ENCODE measurements at regions not wholly inside any gene's neighbourhood (a gene's known extent, or its start where the extent isn't known, plus 50 kb on each side); places are given as distances from the start of the nearest gene placed in this dataset.

GRCh38 chr18:62442391-62442790 is 80.4 kb upstream of the ZCCHC2 start:
- in situ Hi-C loops (cut with HindIII; ENCODE audit: low pct_unique_long_range_greater_than_20kb, low sequenced_read_pairs), result no loop called here
- DNase-seq (ENCODE audit: low read depth), result no peak

GRCh38 chr18:62445386-62445917 is 77.4 kb upstream of the ZCCHC2 start:
- DNase-seq (ENCODE audit: low read depth), result peak; percentile 6
- in situ Hi-C loops (cut with HindIII; ENCODE audit: low pct_unique_long_range_greater_than_20kb, low sequenced_read_pairs), result no loop called here

DNA sequence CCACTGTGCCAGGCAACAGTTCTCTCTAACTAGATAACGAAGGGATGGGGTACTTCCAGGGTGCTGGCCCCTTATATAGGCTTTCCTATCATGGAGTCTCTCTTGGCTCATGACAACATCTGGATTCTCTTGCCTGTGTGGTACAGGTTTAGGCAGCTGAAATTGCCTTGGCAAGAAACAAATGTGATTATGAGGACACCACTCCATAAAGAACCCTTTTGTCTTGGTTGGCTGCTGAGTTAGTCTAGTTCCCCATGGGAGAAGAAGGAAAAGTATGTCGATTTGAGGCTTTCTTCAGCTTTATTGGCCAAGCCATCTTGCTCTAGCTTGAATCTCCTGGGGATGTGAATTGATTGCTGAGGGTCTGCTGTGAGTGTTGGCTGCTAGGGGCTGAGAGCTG is 76.3 kb upstream of the ZCCHC2 start:
- in situ Hi-C loops (cut with HindIII; ENCODE audit: low pct_unique_long_range_greater_than_20kb, low sequenced_read_pairs), result no loop called here
- DNase-seq (ENCODE audit: low read depth), result no peak

DNA sequence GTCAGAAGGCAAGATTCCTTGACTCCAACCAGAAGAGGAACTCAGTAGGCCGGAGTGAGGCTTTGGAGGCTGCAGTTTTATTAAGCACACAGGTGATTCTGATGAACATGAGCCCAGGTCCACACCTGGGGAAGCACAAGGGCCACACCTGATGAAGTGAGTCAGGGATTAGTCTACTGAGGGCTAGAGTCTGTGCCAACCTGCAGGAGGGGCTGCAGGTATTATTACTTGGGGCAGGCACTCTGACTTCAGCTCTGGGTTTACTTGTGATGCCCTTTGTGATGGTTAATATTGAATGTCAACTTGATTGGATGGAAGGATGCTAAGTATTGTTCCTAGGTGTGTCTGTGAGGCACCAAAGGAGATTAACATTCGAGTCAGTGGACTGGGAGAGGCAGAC is 75.2 kb upstream of the ZCCHC2 start:
- DNase-seq (ENCODE audit: low read depth), result no peak
- in situ Hi-C loops (cut with HindIII; ENCODE audit: low pct_unique_long_range_greater_than_20kb, low sequenced_read_pairs), result no loop called here

- no peak for DNase-seq (ENCODE audit: low read depth)
- in situ Hi-C loops (cut with HindIII; ENCODE audit: low pct_unique_long_range_greater_than_20kb, low sequenced_read_pairs), result no loop called here
Observed at GRCh38 chr18:62448426-62448825, 74.4 kb upstream of the ZCCHC2 start.

GRCh38 chr18:62449490-62450104 is 73.2 kb upstream of the ZCCHC2 start:
- no peak for DNase-seq (ENCODE audit: low read depth)
- in situ Hi-C loops (cut with HindIII; ENCODE audit: low pct_unique_long_range_greater_than_20kb, low sequenced_read_pairs), result no loop called here

GRCh38 chr18:62450175-62450545 is 72.7 kb upstream of the ZCCHC2 start:
- peak; percentile 3 for DNase-seq (ENCODE audit: low read depth)
- in situ Hi-C loops (cut with HindIII; ENCODE audit: low pct_unique_long_range_greater_than_20kb, low sequenced_read_pairs), result no loop called here

DNA sequence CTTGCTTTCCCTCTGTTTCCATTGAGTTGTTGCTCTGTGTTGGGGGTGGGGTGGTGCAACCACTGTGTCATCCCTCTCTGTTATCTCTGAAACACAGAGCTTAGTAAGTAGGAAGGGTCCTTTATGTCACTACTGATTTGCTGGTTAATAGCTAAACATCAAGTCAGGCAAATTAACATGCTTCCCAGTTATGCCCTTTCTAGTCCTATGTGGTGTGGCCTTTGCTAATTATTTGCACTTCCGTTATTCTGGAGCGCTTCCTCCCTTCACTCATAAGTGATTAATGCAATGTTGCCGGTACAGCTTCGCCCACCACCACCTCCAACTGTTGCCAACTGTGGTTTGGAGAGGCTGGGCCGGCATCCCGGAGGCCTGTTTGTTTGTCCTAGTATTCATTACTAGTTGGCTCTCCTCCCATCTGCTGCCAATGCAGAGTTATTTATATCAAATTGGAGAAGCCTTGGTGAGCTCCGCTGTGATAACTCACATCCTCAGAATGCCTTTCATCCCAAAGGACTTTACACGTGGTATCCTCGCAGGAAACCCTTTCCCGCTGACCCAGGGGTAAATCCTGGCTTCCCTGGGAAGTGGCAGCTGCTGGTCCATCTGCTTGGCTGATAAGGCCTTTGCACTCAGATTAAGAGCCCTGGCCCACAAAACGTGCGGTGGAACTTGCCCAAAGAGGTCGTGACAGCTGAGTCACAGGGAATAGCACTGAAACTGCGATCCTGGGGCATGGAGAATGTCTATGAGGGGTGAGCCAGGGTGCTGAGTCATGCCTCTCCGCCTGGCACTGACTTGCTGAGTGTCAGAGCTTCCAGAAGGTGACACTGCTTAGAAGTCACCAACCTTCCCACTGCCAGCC is 72.0 kb upstream of the ZCCHC2 start:
- DNase-seq (ENCODE audit: low read depth), result peak; percentile 87
- in situ Hi-C loops (cut with HindIII; ENCODE audit: low pct_unique_long_range_greater_than_20kb, low sequenced_read_pairs), result no loop called here

DNA sequence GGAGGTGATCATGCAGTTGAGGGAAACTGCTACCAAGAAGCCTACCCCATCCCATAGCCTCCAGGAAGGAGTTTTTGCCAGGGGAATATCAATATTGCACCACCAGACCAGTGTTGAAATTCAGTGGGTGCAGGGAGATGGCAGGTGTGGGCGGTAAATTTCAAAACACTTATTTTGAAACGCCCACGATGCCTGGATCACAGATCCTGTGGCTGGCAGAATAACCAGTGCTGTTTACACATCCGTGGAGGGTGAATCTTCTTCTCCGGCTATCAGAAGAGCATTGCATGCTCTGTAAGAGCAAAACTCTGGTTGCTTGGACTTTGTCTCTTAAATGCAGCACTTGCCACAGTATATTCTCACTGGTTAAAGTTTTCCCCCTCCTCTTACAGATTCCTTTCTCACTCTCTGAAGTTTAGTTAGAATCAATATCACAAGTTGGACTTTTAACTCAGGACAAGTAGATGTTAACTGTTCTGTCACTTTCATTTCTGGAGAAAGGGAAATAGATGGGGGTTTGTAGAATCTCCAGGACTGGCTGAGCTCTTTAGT is 70.5 kb upstream of the ZCCHC2 start:
- DNase-seq (ENCODE audit: low read depth), result no peak
- in situ Hi-C loops (cut with HindIII; ENCODE audit: low pct_unique_long_range_greater_than_20kb, low sequenced_read_pairs), result no loop called here

DNA sequence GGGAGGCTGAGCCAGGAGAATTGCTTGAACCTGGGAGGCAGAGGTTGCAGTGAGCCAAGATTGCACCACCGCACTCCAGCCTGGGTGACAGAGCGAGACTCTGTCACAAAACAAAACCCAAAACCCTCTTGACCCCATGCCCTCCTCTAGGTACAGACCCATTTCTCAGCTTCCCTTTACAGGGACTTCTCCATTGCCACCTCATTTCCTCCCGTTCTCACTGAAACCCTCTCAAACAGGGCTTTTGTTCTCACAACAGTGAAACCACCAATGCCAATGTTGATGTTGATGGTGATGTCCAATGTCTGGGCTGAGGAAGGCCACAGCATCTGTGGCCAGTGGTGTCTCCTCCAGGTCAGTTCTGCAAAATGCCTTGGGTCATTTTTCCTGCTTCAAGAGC is 69.0 kb upstream of the ZCCHC2 start:
- in situ Hi-C loops (cut with HindIII; ENCODE audit: low pct_unique_long_range_greater_than_20kb, low sequenced_read_pairs), result no loop called here
- no peak for DNase-seq (ENCODE audit: low read depth)

- DNase-seq (ENCODE audit: low read depth), result no peak
- in situ Hi-C loops (cut with HindIII; ENCODE audit: low pct_unique_long_range_greater_than_20kb, low sequenced_read_pairs), result no loop called here
Observed at GRCh38 chr18:62454527-62454926, 68.3 kb upstream of the ZCCHC2 start.

DNA sequence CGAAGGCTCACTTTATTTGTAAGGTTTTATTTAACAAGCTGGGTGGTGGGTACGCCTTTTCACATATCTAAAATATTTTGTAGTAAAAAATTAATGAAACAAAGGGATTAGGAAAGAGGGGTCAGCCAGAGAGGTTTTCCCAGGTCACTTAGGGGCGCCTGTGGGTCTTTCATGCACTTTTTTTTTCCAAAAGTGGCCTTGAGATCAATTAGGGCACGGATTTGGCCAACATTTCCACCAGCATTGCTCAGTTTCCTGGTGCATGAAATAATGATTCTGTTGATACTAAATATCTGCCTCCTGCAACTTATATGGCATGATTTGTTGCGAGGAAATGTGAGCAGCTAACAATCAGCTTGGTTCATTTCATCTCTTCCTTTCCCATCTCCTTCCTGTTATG is 67.6 kb upstream of the ZCCHC2 start:
- DNase-seq (ENCODE audit: low read depth), result no peak
- in situ Hi-C loops (cut with HindIII; ENCODE audit: low pct_unique_long_range_greater_than_20kb, low sequenced_read_pairs), result no loop called here

GRCh38 chr18:62457877-62458276 is 64.9 kb upstream of the ZCCHC2 start:
- in situ Hi-C loops (cut with HindIII; ENCODE audit: low pct_unique_long_range_greater_than_20kb, low sequenced_read_pairs), result no loop called here
- DNase-seq (ENCODE audit: low read depth), result no peak

- in situ Hi-C loops (cut with HindIII; ENCODE audit: low pct_unique_long_range_greater_than_20kb, low sequenced_read_pairs), result no loop called here
- no peak for DNase-seq (ENCODE audit: low read depth)
Observed at GRCh38 chr18:62458346-62458745, 64.5 kb upstream of the ZCCHC2 start.

GRCh38 chr18:62458868-62459716 is 63.7 kb upstream of the ZCCHC2 start:
- DNase-seq (ENCODE audit: low read depth), result no peak
- in situ Hi-C loops (cut with HindIII; ENCODE audit: low pct_unique_long_range_greater_than_20kb, low sequenced_read_pairs), result no loop called here

GRCh38 chr18:62460851-62461300 is 61.9 kb upstream of the ZCCHC2 start:
- no peak for DNase-seq (ENCODE audit: low read depth)
- in situ Hi-C loops (cut with HindIII; ENCODE audit: low pct_unique_long_range_greater_than_20kb, low sequenced_read_pairs), result no loop called here

DNA sequence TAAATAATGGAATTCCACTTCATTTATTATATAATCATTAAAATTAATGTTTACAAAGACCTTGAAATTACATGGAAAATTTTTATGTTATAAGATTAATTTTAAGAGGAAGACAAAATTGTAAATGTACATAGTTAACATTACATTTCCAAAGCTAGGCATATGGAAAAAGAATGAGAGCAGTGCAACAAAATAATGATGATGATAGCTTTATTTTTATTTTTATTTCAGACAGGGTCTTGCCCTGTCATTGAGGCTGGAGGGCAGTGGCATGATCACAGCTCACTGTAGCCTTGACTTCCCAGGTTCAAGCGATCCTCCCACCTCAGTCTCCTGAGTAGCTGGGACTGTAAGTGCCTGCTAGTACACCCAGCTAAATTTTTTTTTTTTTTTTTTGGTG is 61.2 kb upstream of the ZCCHC2 start:
- in situ Hi-C loops (cut with HindIII; ENCODE audit: low pct_unique_long_range_greater_than_20kb, low sequenced_read_pairs), result no loop called here
- no peak for DNase-seq (ENCODE audit: low read depth)

GRCh38 chr18:62464266-62464665 is 58.6 kb upstream of the ZCCHC2 start:
- in situ Hi-C loops (cut with HindIII; ENCODE audit: low pct_unique_long_range_greater_than_20kb, low sequenced_read_pairs), result no loop called here
- no peak for DNase-seq (ENCODE audit: low read depth)
